CD4-positive, alpha-beta T cell (primary cell): ENCODE measurements at regions not wholly inside any gene's neighbourhood (a gene's known extent, or its start where the extent isn't known, plus 50 kb on each side); places are given as distances from the start of the nearest gene placed in this dataset.

Source experiments
- ATAC-seq: fragments of 200-7000 bp; cut with Tn5 transposase; one replicate; pipeline ENCODE4 v1.10.0; 2022; ENCODE audit warnings: mild to moderate bottlenecking; ENCODE audit not compliant: poor library complexity
- CTCF ChIA-PET: fragments of 350-600 bp; sonication (Branson Sonifier 250); formaldehyde crosslinking; loops from one replicate; lab custom pipeline; 2021; ENCODE audit warnings: antibody characterized with exemption, inconsistent platforms; lab: Charles Lee
- POLR2A ChIA-PET: fragments of 350-600 bp; sonication (Branson Sonifier 250); formaldehyde crosslinking; loops from one replicate; lab custom pipeline; 2021; ENCODE audit warnings: antibody characterized with exemption, inconsistent platforms; lab: Charles Lee
- DNase-seq, 14 experiments: peaks; one replicate each; pipeline ENCODE4 v3.0.0-alpha.2; 2013 to 2020; ENCODE audit warnings: mixed read lengths in 2 of 14
- H3K27ac ChIP-seq, 2 donors: one replicate each; pipeline versions ENCODE4 v1.5.1 to v1.7.0; 2013; ENCODE audit warnings: low read length in 2 of 2, low read depth in 1 of 2, mild to moderate bottlenecking in 1 of 2
- H3K27me3 ChIP-seq, 2 experiments: 1 replicate in 1 of 2; 2 replicates in 1 of 2; pipeline versions ENCODE4 v1.6.1 to v1.7.0; 2013; ENCODE audit warnings: low read length in 2 of 2, control low read depth in 1 of 2, mild to moderate bottlenecking in 1 of 2, moderate library complexity in 1 of 2; ENCODE audit not compliant: insufficient read depth in 2 of 2, control insufficient read depth in 1 of 2
- H3K36me3 ChIP-seq: one replicate; pipeline ENCODE4 v1.6.1; 2013; ENCODE audit warnings: low read length, control low read depth; ENCODE audit not compliant: insufficient read depth
- H3K4me1 ChIP-seq: one replicate; pipeline ENCODE4 v1.6.1; 2013; ENCODE audit warnings: low read length, control low read depth; ENCODE audit not compliant: insufficient read depth
- H3K4me3 ChIP-seq: one replicate; pipeline ENCODE4 v1.5.1; 2013; ENCODE audit warnings: mild to moderate bottlenecking, low read length, moderate library complexity
- H3K9me3 ChIP-seq, 2 experiments: 1 replicate in 1 of 2; 2 replicates in 1 of 2; pipeline versions ENCODE4 v1.6.1 to v1.7.0; 2013; ENCODE audit warnings: low read length in 2 of 2, mild to moderate bottlenecking in 2 of 2, control low read depth in 1 of 2, moderate library complexity in 1 of 2; ENCODE audit not compliant: control insufficient read depth in 1 of 2, insufficient read depth in 1 of 2
- H3K27ac Mint-ChIP-seq: one replicate; pipeline ENCODE4 v1.8.0; 2020; ENCODE audit warnings: mixed read lengths
- H3K27me3 Mint-ChIP-seq: one replicate; pipeline ENCODE4 v1.8.0; 2021; ENCODE audit warnings: mixed read lengths
- H3K36me3 Mint-ChIP-seq: one replicate; pipeline ENCODE4 v1.8.0; 2021; ENCODE audit warnings: low read depth, mixed read lengths
- H3K4me1 Mint-ChIP-seq: one replicate; pipeline ENCODE4 v1.8.0; 2021; ENCODE audit warnings: low read depth, mixed read lengths
- H3K4me3 Mint-ChIP-seq: one replicate; pipeline ENCODE4 v1.8.0; 2020; ENCODE audit warnings: mild to moderate bottlenecking, mixed read lengths
- H3K9me3 Mint-ChIP-seq: one replicate; pipeline ENCODE4 v1.8.0; 2020; ENCODE audit warnings: mixed read lengths
- intact Hi-C, 2 experiments: fragments of 100-400 bp; cut with DNase I in 1 of 2; cut with micrococcal nuclease in 1 of 2; formaldehyde crosslinking; loops; one replicate each; pipeline versions ENCODE4 v1.15.1 to v1.9.0; 2023 to 2025; cut with DNase I, micrococcal nuclease
- TF ChIP-seq, protein P1 (sequence below): fragments of 200-600 bp; IDR thresholded peaks from one replicate; pipeline ENCODE4 v1.8.0; 2022; ENCODE audit warnings: antibody characterized with exemption, mild to moderate bottlenecking

DNA sequence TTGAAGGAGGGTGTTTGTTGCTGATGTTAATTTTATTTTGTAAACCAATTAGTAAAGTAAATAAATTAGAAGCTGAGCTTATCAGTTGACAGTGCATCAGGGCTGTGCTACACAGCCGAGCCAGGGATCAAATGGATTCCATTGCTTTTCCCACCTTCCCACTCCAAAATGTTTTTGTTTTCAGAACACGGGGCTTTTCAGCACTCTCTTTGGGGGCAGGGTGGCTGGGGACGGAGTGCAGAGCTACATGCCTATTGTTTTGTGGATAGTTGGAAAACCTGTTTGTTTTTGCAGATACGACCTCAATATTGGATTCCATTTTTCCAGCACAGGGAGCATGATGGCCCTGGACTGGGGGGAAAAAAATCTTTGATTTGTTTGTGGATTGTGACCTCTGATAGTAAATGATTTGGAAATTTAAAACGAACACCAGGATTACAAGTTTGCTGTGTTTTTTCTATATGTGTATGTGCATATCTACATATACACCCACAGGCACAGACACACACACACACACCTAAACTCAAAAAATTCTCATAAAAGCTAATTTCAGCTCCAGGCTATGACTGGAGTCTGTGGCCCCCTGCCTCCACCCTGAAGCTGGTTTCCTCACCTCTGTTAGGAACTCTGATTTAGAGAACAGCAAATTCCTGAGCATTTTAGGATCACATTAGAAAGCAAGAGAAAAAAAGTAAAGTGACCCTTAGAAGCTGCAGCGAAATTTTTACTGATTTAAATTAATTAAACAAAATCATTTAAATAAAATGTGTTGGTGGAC lies 371.7 kb upstream of the IRX2 start:
- no peaks in the 10 kb centered on the region for H3K36me3 ChIP-seq
- ChIA-PET POLR2A (no interaction called here), CTCF (no interaction called here)
- intact Hi-C loops, result no loop called here
- peaks cover 11 to 17% of the 10 kb centered on the region in 2 experiments for H3K27me3 ChIP-seq
- no peaks in the 10 kb centered on the region for H3K4me1 Mint-ChIP-seq
- TF ChIP-seq, protein P1, sequence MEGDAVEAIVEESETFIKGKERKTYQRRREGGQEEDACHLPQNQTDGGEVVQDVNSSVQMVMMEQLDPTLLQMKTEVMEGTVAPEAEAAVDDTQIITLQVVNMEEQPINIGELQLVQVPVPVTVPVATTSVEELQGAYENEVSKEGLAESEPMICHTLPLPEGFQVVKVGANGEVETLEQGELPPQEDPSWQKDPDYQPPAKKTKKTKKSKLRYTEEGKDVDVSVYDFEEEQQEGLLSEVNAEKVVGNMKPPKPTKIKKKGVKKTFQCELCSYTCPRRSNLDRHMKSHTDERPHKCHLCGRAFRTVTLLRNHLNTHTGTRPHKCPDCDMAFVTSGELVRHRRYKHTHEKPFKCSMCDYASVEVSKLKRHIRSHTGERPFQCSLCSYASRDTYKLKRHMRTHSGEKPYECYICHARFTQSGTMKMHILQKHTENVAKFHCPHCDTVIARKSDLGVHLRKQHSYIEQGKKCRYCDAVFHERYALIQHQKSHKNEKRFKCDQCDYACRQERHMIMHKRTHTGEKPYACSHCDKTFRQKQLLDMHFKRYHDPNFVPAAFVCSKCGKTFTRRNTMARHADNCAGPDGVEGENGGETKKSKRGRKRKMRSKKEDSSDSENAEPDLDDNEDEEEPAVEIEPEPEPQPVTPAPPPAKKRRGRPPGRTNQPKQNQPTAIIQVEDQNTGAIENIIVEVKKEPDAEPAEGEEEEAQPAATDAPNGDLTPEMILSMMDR, result no peak
- no peaks in the 10 kb centered on the region for H3K36me3 Mint-ChIP-seq
- peaks cover 49% of the 10 kb centered on the region for H3K27me3 Mint-ChIP-seq
- no peak overlapping the region for H3K27ac ChIP-seq
- peaks cover 0 to 35% of the 10 kb centered on the region in 2 experiments for H3K9me3 ChIP-seq
- DNase-seq, result no peak
- H3K27ac Mint-ChIP-seq, result no peak overlapping the region
- ATAC-seq, result no peak
- H3K9me3 Mint-ChIP-seq, result no peaks in the 10 kb centered on the region
- H3K4me1 ChIP-seq, result no peaks in the 10 kb centered on the region
- H3K4me3 ChIP-seq, result no peak overlapping the region
- H3K4me3 Mint-ChIP-seq, result no peak overlapping the region

DNA sequence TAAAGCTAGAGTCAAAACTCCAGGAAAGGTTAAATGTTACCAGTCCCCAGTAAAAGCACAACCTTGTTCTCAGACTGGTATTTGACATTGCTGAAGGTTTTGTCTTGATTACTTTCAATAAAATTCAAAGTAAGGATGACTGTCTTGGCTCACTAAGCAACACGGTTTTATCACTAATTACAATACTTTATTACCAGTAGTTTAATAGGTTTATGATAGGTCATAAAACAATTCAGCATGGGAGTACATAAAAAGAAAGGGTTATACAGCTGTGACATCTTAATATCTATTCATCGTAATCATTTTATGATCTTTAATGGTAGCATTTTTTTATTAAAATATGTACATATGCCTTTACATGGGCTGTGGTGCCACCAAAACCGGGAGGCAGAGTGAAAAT lies 370.7 kb upstream of the IRX2 start:
- CTCF ChIA-PET, result no interaction called here
- H3K4me1 Mint-ChIP-seq, result no peaks in the 10 kb centered on the region

DNA sequence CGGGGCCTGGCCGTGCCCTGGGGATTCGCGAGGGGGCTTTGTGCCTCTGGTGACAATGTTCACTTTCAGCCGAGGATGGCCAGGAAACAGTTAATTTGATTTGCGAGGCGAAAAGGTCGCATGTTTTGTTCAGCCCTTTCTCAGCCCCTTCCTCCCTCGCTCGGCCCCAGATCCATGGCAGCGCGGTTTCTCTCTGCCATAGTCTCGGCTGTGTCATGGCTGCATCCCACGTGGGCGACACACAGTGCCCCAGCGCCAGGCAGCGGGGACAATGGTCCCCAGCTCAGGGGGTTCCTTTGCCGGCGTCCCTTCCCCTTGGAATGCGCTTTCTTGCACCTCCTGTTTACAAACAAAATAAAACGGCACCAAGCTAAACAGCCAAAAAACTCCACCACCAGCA lies 370.3 kb upstream of the IRX2 start:
- H3K9me3 ChIP-seq, result peaks cover 0 to 26% of the 10 kb centered on the region in 2 experiments
- TF ChIP-seq, protein P1, result no peak
- ChIA-PET POLR2A (no interaction called here), CTCF (no interaction called here)
- intact Hi-C loops, result no loop called here
- no peaks in the 10 kb centered on the region for H3K4me1 Mint-ChIP-seq
- ATAC-seq (no peak), DNase-seq (no peak)
- no peaks in the 10 kb centered on the region for H3K4me1 ChIP-seq
- no peaks in the 10 kb centered on the region for H3K9me3 Mint-ChIP-seq
- H3K4me3 ChIP-seq, result no peak overlapping the region
- H3K27ac ChIP-seq, result no peak overlapping the region
- no peak overlapping the region for H3K27ac Mint-ChIP-seq
- H3K36me3 ChIP-seq, result no peaks in the 10 kb centered on the region
- peaks cover 17 to 19% of the 10 kb centered on the region in 2 experiments for H3K27me3 ChIP-seq
- H3K36me3 Mint-ChIP-seq, result no peaks in the 10 kb centered on the region
- peaks cover 62% of the 10 kb centered on the region for H3K27me3 Mint-ChIP-seq
- no peak overlapping the region for H3K4me3 Mint-ChIP-seq

More for the DNA sequence above, 370.7 kb upstream of the IRX2 start:
- Mint-ChIP-seq H3K9me3 (no peaks in the 10 kb centered on the region), H3K27me3 (peaks cover 58% of the 10 kb centered on the region), H3K4me3 (no peak overlapping the region), H3K36me3 (no peaks in the 10 kb centered on the region), H3K27ac (no peak overlapping the region)
- POLR2A ChIA-PET, result no interaction called here
- TF ChIP-seq, protein P1, result no peak
- Histone ChIP-seq H3K4me1 (no peaks in the 10 kb centered on the region), H3K27ac (no peak overlapping the region), H3K4me3 (no peak overlapping the region), H3K36me3 (no peaks in the 10 kb centered on the region), H3K9me3 (peaks cover 0 to 30% of the 10 kb centered on the region in 2 experiments), H3K27me3 (peaks cover 13 to 19% of the 10 kb centered on the region in 2 experiments)
- intact Hi-C loops, result no loop called here
- ATAC-seq (no peak), DNase-seq (no peak)
